DND-41 (cell line): ENCODE measurements at regions not wholly inside any gene's neighbourhood (a gene's known extent, or its start where the extent isn't known, plus 50 kb on each side); places are given as distances from the start of the nearest gene placed in this dataset.
"Not testable (repeated sequence)": the region's sequence is repeated elsewhere in the genome, so short reads cannot be mapped to it uniquely, and the experiment has no call there.

Experiments
- ATAC-seq: fragments of 200-7000 bp; cut with Tn5 transposase; 3 replicates; pipeline ENCODE4 v1.9.1; 2021; ENCODE audit warnings: low read depth; ENCODE audit not compliant: insufficient read depth
- DNase-seq: peaks from one replicate; pipeline ENCODE4 v3.0.0-alpha.2; 2020
- H2AFZ ChIP-seq: 2 replicates; pipeline ENCODE4 v1.6.0; 2012; ENCODE audit warnings: low read depth, low read length
- H3K27ac ChIP-seq: 2 replicates; pipeline ENCODE4 v1.5.1; 2012; ENCODE audit warnings: low read length, inconsistent platforms
- H3K27me3 ChIP-seq: fragments of 200-600 bp; sonication (generic); 2 replicates; pipeline ENCODE4 v1.6.0; 2012; ENCODE audit warnings: low read length, mild to moderate bottlenecking, inconsistent platforms; ENCODE audit not compliant: insufficient read depth, poor library complexity
- H3K36me3 ChIP-seq: 2 replicates; pipeline ENCODE4 v1.5.1; 2012; ENCODE audit warnings: low read length, inconsistent platforms; ENCODE audit not compliant: insufficient read depth
- H3K4me1 ChIP-seq: 2 replicates; pipeline ENCODE4 v1.5.1; 2012; ENCODE audit warnings: mild to moderate bottlenecking, low read length; ENCODE audit not compliant: insufficient read depth
- H3K4me2 ChIP-seq: 2 replicates; pipeline ENCODE4 v1.6.0; 2012; ENCODE audit warnings: mild to moderate bottlenecking, moderate library complexity, low read length, inconsistent platforms; ENCODE audit not compliant: insufficient read depth
- H3K4me3 ChIP-seq, 2 experiments: fragments of 200-600 bp in 1 of 2; shearing (Covaris generic) in 1 of 2; 2 replicates each; pipeline ENCODE4 v1.5.1; 2012 to 2016; ENCODE audit warnings: inconsistent platforms in 2 of 2, low read length in 2 of 2, mild to moderate bottlenecking in 2 of 2, low read depth in 1 of 2, moderate library complexity in 1 of 2
- H3K79me2 ChIP-seq: 2 replicates; pipeline ENCODE4 v1.6.0; 2012; ENCODE audit warnings: low read length, inconsistent platforms; ENCODE audit not compliant: insufficient read depth
- H3K9ac ChIP-seq: 2 replicates; pipeline ENCODE4 v1.6.0; 2012; ENCODE audit warnings: low read depth, mild to moderate bottlenecking, inconsistent platforms, low read length, moderate library complexity
- H3K9me3 ChIP-seq: 2 replicates; pipeline ENCODE4 v1.5.1; 2012; ENCODE audit warnings: low read length, moderate library complexity, mild to moderate bottlenecking, inconsistent platforms; ENCODE audit not compliant: insufficient read depth, severe bottlenecking
- H4K20me1 ChIP-seq: 2 replicates; pipeline ENCODE4 v1.6.0; 2012; ENCODE audit warnings: low read length; ENCODE audit not compliant: insufficient read depth
- EZH2 ChIP-seq: IDR thresholded peaks from 3 replicates; pipeline ENCODE4 v1.6.1; 2012; ENCODE audit warnings: borderline replicate concordance, low read depth, mild to moderate bottlenecking, moderate library complexity, low read length, inconsistent platforms; ENCODE audit not compliant: severe bottlenecking
- TF ChIP-seq, protein P1 (sequence below): IDR thresholded peaks from 2 replicates; pipeline ENCODE4 v1.5.1; 2012; ENCODE audit warnings: borderline replicate concordance, low read length, moderate library complexity, mild to moderate bottlenecking; ENCODE audit not compliant: poor library complexity, severe bottlenecking; ENCODE audit errors: extremely low read depth

DNA sequence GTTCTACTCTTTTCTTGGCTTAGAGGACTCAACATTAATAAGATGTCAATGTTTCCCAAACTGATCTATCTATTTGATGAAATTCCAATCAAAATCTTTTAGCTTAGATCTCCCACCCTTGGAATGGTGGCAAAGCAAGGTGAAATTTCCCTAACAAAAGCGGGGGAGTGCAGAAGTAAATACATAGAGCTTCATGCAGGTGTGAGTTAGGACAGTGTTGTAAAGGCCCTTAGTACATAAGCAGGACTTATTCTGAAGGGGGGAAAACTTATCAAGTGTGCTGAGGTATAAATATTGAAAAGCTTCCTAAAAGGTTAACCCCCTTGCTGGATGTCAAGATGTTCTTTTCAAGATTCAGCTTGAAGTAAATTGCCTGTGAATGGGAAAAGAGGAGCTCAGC, 608.6 kb upstream of the CELF4 start:
- Histone ChIP-seq H3K4me1 (no peaks in the 10 kb centered on the region), H3K9ac (no peak overlapping the region), H3K4me3 (no peak overlapping the region), H2AFZ (no peak overlapping the region), H3K4me2 (no peak overlapping the region), H3K27ac (no peak overlapping the region), H3K27me3 (no peaks in the 10 kb centered on the region), H3K36me3 (no peaks in the 10 kb centered on the region), H3K9me3 (no peaks in the 10 kb centered on the region), H4K20me1 (no peaks in the 10 kb centered on the region), H3K79me2 (no peaks in the 10 kb centered on the region)
- TF ChIP-seq EZH2: no peak
- TF ChIP-seq, protein P1, sequence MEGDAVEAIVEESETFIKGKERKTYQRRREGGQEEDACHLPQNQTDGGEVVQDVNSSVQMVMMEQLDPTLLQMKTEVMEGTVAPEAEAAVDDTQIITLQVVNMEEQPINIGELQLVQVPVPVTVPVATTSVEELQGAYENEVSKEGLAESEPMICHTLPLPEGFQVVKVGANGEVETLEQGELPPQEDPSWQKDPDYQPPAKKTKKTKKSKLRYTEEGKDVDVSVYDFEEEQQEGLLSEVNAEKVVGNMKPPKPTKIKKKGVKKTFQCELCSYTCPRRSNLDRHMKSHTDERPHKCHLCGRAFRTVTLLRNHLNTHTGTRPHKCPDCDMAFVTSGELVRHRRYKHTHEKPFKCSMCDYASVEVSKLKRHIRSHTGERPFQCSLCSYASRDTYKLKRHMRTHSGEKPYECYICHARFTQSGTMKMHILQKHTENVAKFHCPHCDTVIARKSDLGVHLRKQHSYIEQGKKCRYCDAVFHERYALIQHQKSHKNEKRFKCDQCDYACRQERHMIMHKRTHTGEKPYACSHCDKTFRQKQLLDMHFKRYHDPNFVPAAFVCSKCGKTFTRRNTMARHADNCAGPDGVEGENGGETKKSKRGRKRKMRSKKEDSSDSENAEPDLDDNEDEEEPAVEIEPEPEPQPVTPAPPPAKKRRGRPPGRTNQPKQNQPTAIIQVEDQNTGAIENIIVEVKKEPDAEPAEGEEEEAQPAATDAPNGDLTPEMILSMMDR: no peak
- DNase-seq (no peak), ATAC-seq (no peak)

DNA sequence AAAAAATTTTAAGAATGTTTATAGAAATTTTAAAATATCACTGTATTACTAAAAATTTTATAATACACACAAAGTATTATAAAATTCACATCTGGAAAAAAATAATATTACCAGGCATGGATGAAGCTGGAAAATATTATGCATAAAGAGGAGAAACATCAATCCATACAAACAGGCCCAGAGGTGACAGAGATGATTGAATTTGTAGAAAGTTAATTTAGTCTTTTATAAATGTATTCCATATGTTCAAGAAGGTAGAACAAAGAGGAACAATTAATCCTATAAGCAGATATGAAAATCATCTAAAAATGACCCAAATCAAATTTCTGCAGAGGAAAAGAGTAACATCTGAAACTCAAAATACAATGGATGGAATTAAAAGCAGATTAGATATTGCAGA, 605.2 kb upstream of the CELF4 start:
- Histone ChIP-seq H4K20me1 (no peaks in the 10 kb centered on the region), H3K27me3 (no peaks in the 10 kb centered on the region), H3K27ac (no peak overlapping the region), H3K4me1 (no peaks in the 10 kb centered on the region), H3K4me3 (no peak overlapping the region), H2AFZ (no peak overlapping the region), H3K9ac (no peak overlapping the region), H3K9me3 (no peaks in the 10 kb centered on the region), H3K36me3 (no peaks in the 10 kb centered on the region), H3K4me2 (no peak overlapping the region), H3K79me2 (no peaks in the 10 kb centered on the region)
- ATAC-seq (no peak), DNase-seq (no peak)
- TF ChIP-seq, protein P1: no peak
- no peak for TF ChIP-seq EZH2

DNA sequence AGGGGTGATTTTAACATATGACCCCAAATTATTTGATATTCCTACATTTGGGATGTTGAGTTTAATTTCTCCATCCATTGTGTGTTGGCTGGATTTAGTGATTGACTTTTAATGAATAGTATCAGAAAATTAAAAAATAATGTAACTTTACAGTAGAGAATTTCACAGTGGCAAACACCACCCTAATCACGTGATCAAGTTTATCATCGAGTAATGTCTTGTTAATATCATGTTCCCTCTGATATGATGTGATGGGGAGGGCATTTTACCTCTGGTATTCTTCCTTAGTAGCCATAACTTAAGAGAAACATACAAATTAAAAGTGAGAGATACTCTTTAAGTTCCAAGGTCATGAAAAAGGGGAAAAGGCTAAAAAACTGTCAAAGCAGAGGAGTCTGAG, 602.0 kb upstream of the CELF4 start:
- Histone ChIP-seq H4K20me1 (no peaks in the 10 kb centered on the region), H3K4me3 (no peak overlapping the region), H3K4me2 (no peak overlapping the region), H2AFZ (no peak overlapping the region), H3K27ac (no peak overlapping the region), H3K36me3 (no peaks in the 10 kb centered on the region), H3K9ac (no peak overlapping the region), H3K4me1 (no peaks in the 10 kb centered on the region), H3K79me2 (no peaks in the 10 kb centered on the region), H3K9me3 (no peaks in the 10 kb centered on the region), H3K27me3 (no peaks in the 10 kb centered on the region)
- TF ChIP-seq, protein P1: no peak
- no peak for ATAC-seq
- no peak for DNase-seq

DNA sequence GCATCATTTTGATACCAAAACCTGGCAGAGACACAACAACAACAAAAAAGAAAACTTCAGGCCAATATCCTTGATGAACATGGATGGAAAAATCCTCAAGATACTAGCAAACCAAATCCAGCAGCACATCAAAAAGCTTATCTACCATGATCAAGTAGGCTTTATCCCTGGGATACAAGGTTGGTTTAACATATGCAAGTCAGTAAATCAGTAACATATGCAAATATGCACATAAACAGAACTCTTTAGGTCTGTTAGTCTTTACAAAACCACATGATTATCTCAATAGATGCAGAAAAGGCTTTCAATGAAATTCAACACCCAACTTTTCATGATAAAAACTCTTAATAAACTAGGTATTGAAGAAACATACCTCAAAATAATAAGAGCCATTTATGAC, 587.5 kb upstream of the CELF4 start:
- not testable (repeated sequence) for H4K20me1 ChIP-seq, H3K27ac ChIP-seq, H3K4me1 ChIP-seq, H3K4me3 ChIP-seq, H3K36me3 ChIP-seq, ATAC-seq, H3K9ac ChIP-seq, H3K79me2 ChIP-seq, H3K27me3 ChIP-seq, DNase-seq, H3K4me2 ChIP-seq, H2AFZ ChIP-seq, H3K9me3 ChIP-seq
